ENCODE measurements at regions not wholly inside any gene's neighbourhood (a gene's known extent, or its start where the extent isn't known, plus 50 kb on each side); places are given as distances from the start of the nearest gene placed in this dataset.
A peak's percentile ranks its signal among the peaks of the same experiment; 100 is the strongest.
"Not testable (repeated sequence)": the region's sequence is repeated elsewhere in the genome, so short reads cannot be mapped to it uniquely, and the experiment has no call there.

- no peak for DNase-seq
- no peak for TF ChIP-seq POLR2A (IDR thresholded peaks at IDR 0.05; ENCODE audit: low read length)
- TF ChIP-seq GATA1 (IDR thresholded peaks at IDR 0.05; ENCODE audit: low read depth, low read length) = no peak
These were observed 662.0 kb upstream of the CHD1 start for GRCh38 chr5:99590806-99591205.

- no peak for TF ChIP-seq GATA1 (IDR thresholded peaks at IDR 0.05; ENCODE audit: low read depth, low read length)
- no peak for TF ChIP-seq POLR2A (IDR thresholded peaks at IDR 0.05; ENCODE audit: low read length)
- no peak for DNase-seq
These were observed 660.6 kb upstream of the CHD1 start for GRCh38 chr5:99589424-99589823.

GRCh38 chr5:99587983-99588382 lies 659.2 kb upstream of the CHD1 start:
- no peak for TF ChIP-seq POLR2A (IDR thresholded peaks at IDR 0.05; ENCODE audit: low read length)
- TF ChIP-seq GATA1 (IDR thresholded peaks at IDR 0.05; ENCODE audit: low read depth, low read length) = no peak
- DNase-seq = no peak

- DNase-seq = no peak
- no peak for TF ChIP-seq POLR2A (IDR thresholded peaks at IDR 0.05; ENCODE audit: low read length)
- no peak for TF ChIP-seq GATA1 (IDR thresholded peaks at IDR 0.05; ENCODE audit: low read depth, low read length)
These were observed 658.1 kb upstream of the CHD1 start for GRCh38 chr5:99586878-99587277.

GRCh38 chr5:99581204-99581603 lies 652.4 kb upstream of the CHD1 start:
- DNase-seq = not testable (repeated sequence)

GRCh38 chr5:99562937-99563627 lies 634.3 kb upstream of the CHD1 start:
- DNase-seq = not testable (repeated sequence)

DNA sequence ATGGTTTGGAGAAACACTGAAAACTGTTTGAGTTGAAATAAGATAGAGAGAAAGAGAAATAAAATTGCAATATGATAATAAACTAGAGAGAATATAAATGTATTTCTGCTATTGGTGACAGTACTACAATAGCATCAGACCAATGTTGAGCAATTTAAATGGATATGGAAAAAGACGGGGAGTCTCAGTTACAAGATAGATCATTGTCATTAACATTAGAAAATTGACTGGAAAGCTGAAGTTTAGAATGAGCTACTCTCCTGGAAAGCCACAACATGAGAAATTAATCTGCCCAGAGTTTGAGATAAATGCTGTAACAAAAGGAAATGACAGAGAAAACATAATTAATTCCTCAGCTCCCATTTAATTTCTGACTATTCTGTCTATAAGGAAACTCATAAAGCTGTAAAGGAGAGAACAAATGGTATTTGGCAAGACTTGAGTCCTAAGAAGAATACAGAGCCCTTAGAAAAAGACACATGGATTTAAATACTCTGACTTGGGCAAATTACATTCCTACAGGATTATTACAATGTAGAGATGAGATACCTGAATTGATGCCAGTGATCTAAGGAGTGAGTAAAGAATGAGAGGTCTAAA lies 624.5 kb upstream of the CHD1 start:
- no peak for DNase-seq
- TF ChIP-seq GATA1 (IDR thresholded peaks at IDR 0.05; ENCODE audit: low read depth, low read length) (no peak), POLR2A (IDR thresholded peaks at IDR 0.05; ENCODE audit: low read length) (no peak)

DNA sequence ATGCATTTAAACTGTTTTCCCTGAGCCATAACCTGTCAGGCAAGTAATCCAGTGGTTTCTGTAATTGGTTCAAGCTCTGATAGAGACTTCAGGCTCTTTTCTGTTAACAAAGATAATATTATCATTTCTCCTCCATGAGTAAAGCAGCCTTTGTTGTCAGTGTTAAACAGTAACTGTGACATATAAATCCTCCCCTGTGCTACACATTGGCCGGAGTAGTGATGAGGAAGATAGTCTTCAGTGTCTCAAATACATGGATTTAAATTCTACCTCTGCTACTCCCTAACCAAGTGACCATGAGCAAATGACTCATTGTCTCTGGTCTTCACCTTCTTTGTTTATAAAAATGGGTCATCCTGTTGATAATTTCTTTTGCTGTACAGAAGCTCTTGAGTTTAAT lies 615.5 kb upstream of the CHD1 start:
- peak in 1 of 2 experiments; percentile 2 for DNase-seq
- TF ChIP-seq POLR2A (IDR thresholded peaks at IDR 0.05; ENCODE audit: low read length) = no peak

DNA sequence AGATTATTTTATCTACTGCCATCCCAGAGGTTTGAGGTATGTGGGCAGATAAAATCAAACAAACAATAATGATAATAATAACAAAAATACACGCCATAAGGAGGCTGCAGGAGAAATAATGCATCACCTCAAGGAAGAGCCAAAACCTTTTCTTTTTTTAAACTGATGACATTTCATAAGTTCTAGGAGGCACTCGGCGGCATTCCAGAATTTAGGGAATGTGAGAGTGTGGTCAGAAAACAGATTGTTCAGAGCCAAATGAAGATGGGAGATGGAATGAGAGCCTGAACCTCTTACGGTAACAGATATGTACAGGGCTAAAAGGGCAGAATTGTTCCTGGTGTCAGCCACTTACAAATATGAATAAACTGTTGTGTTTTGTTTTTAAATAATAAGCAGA lies 615.0 kb upstream of the CHD1 start:
- no peak for TF ChIP-seq POLR2A (IDR thresholded peaks at IDR 0.05; ENCODE audit: low read length)
- TF ChIP-seq GATA1 (IDR thresholded peaks at IDR 0.05; ENCODE audit: low read depth, low read length) = no peak
- no peak for DNase-seq

GRCh38 chr5:99534241-99534640 lies 605.4 kb upstream of the CHD1 start:
- not testable (repeated sequence) for DNase-seq

GRCh38 chr5:99521666-99522065 lies 592.9 kb upstream of the CHD1 start:
- not testable (repeated sequence) for DNase-seq

DNA sequence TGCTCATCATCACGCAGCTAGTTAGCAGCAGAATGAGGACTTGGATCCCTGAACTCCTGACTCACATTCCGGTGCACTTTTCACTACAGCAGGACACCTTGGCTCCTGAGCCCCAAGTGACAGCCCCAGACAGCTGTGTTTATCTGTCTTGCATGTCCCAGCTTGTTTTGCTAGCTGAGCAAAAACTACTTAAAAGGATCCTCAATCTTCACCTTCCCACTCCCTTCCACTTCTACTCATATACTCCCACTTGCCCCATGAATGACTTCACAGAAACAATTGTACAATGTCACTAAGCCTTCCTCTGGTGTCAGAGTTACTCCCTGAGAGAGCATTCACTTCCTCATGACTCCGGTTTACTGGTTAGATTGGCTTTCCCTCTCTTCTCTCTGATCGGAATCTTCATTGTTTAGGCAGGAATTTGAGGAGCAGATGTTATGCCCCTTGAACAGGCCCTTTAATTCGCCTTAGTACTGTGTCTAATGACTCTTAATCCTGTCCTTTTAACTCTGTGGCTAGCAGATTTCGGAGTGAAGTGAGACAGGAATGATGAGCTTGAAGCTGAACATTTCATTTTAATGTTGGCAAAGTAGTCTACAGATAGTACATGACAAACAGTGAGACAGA lies 587.2 kb upstream of the CHD1 start:
- not testable (repeated sequence) for DNase-seq

- DNase-seq = not testable (repeated sequence)
These were observed 581.5 kb upstream of the CHD1 start for GRCh38 chr5:99510237-99510866.

DNA sequence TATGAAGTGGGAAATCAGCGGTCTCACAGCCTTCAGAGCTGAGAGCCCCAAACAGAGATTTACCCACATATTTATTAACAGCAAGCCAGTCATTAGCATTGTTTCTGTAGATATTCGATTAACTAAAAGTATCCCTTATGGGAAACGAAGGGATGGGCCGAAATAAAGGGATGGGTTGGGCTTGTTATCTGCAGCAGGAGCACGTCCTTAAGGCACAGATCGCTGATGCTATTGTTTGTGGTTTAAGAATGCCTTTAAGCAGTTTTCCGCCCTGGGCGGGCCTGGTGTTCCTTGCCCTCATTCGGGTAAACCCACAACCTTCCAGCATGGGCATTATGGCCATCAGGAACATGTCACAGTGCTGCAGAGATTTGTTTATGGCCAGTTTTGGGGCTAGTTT lies 580.3 kb upstream of the CHD1 start:
- not testable (repeated sequence) for DNase-seq

DNA sequence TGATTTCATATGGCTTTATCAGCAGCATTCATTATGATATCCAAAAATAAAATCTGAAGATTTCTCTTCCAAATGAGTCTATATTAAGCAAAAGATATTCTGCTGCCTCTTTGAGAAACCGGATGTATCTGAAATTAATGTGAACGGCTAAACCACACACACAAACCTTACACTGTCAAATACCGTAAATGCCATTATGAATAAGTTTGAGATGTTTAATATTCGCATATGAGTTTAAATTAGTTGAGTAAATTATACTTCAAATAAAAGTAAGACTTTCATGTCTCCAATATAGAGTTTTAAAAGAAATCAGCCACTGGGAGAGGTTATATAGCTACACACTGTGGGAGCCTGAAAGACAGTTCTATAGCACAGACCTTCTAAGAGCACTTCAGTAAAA lies 566.6 kb upstream of the CHD1 start:
- not testable (repeated sequence) for DNase-seq

- not testable (repeated sequence) for DNase-seq
These were observed 549.6 kb upstream of the CHD1 start for GRCh38 chr5:99478450-99478849.

DNA sequence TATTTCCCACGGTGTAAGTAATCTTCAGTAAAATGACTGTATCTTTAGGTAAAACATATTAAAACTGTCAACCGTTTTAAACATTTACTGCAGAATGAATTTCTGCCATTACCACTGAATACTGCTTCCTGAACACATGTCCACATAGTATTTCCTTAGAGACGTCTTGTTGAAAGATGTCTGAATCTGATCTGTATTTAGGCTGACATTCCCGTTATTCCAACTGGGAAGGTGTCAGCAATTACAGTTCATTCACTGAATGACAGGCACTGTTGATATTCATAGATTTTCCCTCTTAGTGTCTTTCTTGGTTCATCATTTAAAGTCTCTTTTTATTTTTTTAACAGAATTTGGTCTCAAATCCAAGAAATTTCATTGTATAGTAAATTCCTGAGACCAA lies 544.5 kb upstream of the CHD1 start:
- not testable (repeated sequence) for DNase-seq

GRCh38 chr5:99471726-99472125 lies 542.9 kb upstream of the CHD1 start:
- not testable (repeated sequence) for DNase-seq

DNA sequence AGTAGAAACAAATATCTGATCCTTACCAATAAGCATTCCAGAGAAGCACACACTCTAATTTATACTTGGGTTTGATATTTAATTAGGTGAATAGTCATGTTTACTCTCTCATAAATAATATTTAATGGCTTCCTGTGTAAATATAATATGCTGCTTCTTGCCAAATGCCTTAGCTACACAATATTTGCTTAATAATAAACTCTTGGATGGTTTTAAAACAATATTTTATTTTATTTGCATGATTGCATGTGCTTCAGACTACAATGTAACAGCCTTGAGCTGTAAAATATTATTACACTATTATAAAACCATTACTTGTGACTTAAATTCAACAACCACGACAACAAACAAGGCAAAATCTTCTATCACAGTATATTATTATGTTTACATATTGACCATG lies 542.4 kb upstream of the CHD1 start:
- DNase-seq = not testable (repeated sequence)

- not testable (repeated sequence) for DNase-seq
These were observed 541.8 kb upstream of the CHD1 start for GRCh38 chr5:99470636-99471035.

All from erythroblast (primary cell).